ENCODE measurements at regions not wholly inside any gene's neighbourhood (a gene's known extent, or its start where the extent isn't known, plus 50 kb on each side); places are given as distances from the start of the nearest gene placed in this dataset.

DNA sequence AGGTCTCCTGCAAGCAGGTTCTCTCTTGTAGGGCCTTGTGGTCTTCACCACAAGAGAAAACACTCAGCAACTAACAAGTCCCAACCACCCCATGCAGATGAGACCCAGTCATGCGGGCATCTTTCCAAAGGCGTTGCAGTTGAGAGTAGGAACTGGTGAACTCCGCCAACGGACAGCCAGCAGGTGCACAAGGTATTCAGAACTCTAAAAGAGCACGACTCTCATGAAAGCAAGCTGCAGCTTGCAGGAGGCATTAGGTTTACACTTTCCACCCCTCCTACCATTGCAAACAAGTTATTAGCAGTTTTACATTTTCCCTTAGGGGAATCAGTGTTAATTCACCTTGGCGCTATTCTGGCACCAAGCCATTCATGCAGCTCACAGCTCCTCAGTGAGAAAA is 173.4 kb upstream of the KIT start:
- TF ChIP-seq, protein P1, sequence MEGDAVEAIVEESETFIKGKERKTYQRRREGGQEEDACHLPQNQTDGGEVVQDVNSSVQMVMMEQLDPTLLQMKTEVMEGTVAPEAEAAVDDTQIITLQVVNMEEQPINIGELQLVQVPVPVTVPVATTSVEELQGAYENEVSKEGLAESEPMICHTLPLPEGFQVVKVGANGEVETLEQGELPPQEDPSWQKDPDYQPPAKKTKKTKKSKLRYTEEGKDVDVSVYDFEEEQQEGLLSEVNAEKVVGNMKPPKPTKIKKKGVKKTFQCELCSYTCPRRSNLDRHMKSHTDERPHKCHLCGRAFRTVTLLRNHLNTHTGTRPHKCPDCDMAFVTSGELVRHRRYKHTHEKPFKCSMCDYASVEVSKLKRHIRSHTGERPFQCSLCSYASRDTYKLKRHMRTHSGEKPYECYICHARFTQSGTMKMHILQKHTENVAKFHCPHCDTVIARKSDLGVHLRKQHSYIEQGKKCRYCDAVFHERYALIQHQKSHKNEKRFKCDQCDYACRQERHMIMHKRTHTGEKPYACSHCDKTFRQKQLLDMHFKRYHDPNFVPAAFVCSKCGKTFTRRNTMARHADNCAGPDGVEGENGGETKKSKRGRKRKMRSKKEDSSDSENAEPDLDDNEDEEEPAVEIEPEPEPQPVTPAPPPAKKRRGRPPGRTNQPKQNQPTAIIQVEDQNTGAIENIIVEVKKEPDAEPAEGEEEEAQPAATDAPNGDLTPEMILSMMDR (IDR thresholded peaks at IDR 0.05): no peak
- no peak for ATAC-seq
- Histone ChIP-seq H3K27me3 (no peaks in the 10 kb centered on the region), H3K4me3 (no peak overlapping the region), H3K9me3 (peaks cover 0 to 11% of the 10 kb centered on the region in 2 donors), H3K36me3 (no peaks in the 10 kb centered on the region), H3K4me1 (no peaks in the 10 kb centered on the region), H3K27ac (no peak overlapping the region)
- intact Hi-C loops (cut with DNase I): no loop called here
- no peak for DNase-seq

DNA sequence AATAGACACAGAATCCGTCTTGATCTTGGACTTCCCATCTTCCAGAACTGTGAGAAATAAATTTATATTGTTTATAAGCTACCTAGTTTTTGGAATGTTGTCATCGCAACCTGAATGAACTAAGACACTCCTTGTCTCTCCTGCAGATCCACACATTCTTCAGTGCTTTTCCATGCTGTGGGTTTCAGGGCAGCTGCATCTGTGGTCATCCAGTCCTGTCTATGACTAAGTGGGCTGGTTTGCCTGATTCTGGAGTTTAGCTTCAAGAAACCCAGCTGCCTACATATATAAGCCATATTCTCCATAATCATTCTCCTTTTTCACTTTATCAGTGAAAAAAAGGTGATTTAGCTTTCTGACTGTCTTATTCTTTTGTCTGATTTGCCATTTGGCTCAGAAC is 170.3 kb upstream of the KIT start:
- Histone ChIP-seq H3K4me1 (no peaks in the 10 kb centered on the region), H3K27me3 (no peaks in the 10 kb centered on the region), H3K27ac (no peak overlapping the region), H3K36me3 (no peaks in the 10 kb centered on the region), H3K4me3 (no peak overlapping the region), H3K9me3 (no peaks in the 10 kb centered on the region)
- ATAC-seq (no peak), DNase-seq (no peak)
- TF ChIP-seq, protein P1 (IDR thresholded peaks at IDR 0.05): no peak
- intact Hi-C loops (cut with DNase I): no loop called here

DNA sequence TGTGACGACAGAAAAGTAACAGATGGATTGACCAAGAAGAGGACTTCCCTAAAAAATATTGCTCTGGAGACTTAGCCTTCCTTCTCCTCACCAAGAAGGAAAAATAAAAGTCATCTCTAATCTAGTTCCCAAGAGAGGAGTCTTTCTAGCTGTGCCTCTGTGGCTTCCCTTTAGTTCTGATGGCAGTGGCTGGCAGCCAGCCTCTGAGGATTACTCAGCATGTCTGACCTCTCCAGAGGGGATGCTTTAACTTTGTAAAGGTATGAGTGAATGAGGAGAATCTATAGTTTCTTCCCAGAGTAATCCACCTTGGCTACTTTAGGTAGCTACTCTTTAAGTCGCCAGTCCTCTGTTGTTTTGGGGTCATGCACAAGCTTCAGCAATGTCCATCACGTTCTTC is 163.9 kb upstream of the KIT start:
- Histone ChIP-seq H3K4me3 (no peak overlapping the region), H3K27ac (no peak overlapping the region), H3K9me3 (no peaks in the 10 kb centered on the region), H3K27me3 (no peaks in the 10 kb centered on the region), H3K36me3 (no peaks in the 10 kb centered on the region), H3K4me1 (no peaks in the 10 kb centered on the region)
- ATAC-seq (no peak), DNase-seq (no peak)
- TF ChIP-seq, protein P1 (IDR thresholded peaks at IDR 0.05): no peak
- intact Hi-C loops (cut with DNase I): no loop called here

GRCh38 chr4:54495091-54495490 is 162.7 kb upstream of the KIT start:
- intact Hi-C loops (cut with DNase I): no loop called here
- H3K27me3 ChIP-seq: no peaks in the 10 kb centered on the region
- H3K36me3 ChIP-seq: no peaks in the 10 kb centered on the region
- H3K9me3 ChIP-seq: no peaks in the 10 kb centered on the region
- TF ChIP-seq, protein P1 (IDR thresholded peaks at IDR 0.05): no peak
- ATAC-seq (no peak), DNase-seq (no peak)
- no peak overlapping the region for H3K27ac ChIP-seq
- H3K4me1 ChIP-seq: no peaks in the 10 kb centered on the region
- no peak overlapping the region for H3K4me3 ChIP-seq

GRCh38 chr4:54495641-54496040 is 162.1 kb upstream of the KIT start:
- DNase-seq (no peak), ATAC-seq (no peak)
- H3K27ac ChIP-seq: no peak overlapping the region
- intact Hi-C loops (cut with DNase I): no loop called here
- no peak overlapping the region for H3K4me3 ChIP-seq
- H3K9me3 ChIP-seq: no peaks in the 10 kb centered on the region
- no peaks in the 10 kb centered on the region for H3K36me3 ChIP-seq
- H3K4me1 ChIP-seq: no peaks in the 10 kb centered on the region
- TF ChIP-seq, protein P1 (IDR thresholded peaks at IDR 0.05): no peak
- H3K27me3 ChIP-seq: no peaks in the 10 kb centered on the region

Measured in left lung (tissue), 4 donors.